Astrocyte (in vitro differentiated cells and primary cell): ENCODE measurements at regions not wholly inside any gene's neighbourhood (a gene's known extent, or its start where the extent isn't known, plus 50 kb on each side); places are given as distances from the start of the nearest gene placed in this dataset.

Experiments
- EZH2 ChIP-seq: IDR thresholded peaks from 2 replicates; pipeline ENCODE4 v1.6.1; 2012; ENCODE audit warnings: mild to moderate bottlenecking, low read length, inconsistent platforms; ENCODE audit not compliant: insufficient read depth
- TF ChIP-seq, protein P1 (sequence below): IDR thresholded peaks from 2 replicates; pipeline ENCODE4 v1.5.1; 2011; ENCODE audit warnings: low read depth, mild to moderate bottlenecking, inconsistent platforms, low read length, moderate library complexity; ENCODE audit not compliant: insufficient read depth

DNA sequence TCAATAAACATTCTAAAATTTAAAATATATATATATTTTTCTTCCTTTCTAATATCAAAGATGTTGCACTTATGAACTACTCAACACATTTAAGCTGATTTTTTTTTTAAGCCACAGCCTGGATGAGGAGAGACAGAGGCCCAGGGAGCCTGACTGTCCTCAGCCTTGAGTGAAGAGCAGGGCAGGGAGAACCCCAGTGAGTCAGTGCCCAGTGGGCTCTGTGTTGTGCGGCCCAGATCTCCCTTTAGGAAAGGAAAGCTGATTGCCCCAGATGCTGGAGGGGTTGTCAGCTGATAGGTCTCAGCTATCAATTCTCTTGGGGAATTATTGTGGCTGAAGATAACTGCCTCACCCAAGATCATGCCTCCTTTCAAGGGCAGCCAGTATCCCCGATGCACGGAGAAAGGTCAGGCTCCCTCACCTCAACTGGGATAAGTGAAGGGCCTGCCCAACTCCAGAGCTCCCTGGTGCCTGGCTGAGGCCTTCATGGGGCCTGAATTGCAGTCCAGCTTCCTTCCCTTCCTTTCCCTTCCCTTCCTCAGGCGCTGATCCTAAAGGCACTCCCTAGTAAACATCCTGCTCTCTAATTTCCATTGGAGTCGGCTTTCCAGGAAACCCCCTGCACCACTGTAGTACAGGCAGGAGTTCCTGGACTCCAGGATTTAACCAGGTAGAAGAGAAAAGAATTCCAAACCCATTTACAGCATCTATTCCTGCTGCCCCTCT lies 106.9 kb upstream of the ATL2 start:
- no peak for TF ChIP-seq EZH2
- TF ChIP-seq, protein P1, sequence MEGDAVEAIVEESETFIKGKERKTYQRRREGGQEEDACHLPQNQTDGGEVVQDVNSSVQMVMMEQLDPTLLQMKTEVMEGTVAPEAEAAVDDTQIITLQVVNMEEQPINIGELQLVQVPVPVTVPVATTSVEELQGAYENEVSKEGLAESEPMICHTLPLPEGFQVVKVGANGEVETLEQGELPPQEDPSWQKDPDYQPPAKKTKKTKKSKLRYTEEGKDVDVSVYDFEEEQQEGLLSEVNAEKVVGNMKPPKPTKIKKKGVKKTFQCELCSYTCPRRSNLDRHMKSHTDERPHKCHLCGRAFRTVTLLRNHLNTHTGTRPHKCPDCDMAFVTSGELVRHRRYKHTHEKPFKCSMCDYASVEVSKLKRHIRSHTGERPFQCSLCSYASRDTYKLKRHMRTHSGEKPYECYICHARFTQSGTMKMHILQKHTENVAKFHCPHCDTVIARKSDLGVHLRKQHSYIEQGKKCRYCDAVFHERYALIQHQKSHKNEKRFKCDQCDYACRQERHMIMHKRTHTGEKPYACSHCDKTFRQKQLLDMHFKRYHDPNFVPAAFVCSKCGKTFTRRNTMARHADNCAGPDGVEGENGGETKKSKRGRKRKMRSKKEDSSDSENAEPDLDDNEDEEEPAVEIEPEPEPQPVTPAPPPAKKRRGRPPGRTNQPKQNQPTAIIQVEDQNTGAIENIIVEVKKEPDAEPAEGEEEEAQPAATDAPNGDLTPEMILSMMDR: no peak
